T-helper 22 cell (primary cell): ENCODE measurements at regions not wholly inside any gene's neighbourhood (a gene's known extent, or its start where the extent isn't known, plus 50 kb on each side); places are given as distances from the start of the nearest gene placed in this dataset.

Experiments used
- DNase-seq: peaks from one replicate; pipeline ENCODE4 v3.0.0-alpha.2; 2020; ENCODE audit warnings: low read depth

DNA sequence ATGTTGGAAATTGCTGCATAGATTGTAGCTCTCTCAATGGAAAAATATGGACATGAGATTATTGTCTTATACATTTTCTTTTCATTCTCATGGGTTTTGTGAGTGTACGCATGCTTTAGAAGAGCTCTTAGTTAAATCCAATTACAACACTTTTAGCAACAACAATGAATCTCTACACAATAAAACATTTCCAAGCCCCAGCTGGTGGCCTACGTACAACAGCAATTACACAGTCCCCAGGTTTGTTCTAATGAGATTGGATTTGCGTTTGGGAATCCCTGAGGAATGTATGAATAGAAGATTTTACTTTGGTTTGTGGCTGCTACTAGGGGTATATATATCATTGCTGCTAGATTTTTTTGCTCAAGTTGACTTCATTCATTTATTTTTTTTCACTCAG is 98.6 kb downstream of the FHDC1 start:
- no peak for DNase-seq

- no peak for DNase-seq
Observed at GRCh38 chr4:153036931-153037482, 100.9 kb downstream of the FHDC1 start.

DNA sequence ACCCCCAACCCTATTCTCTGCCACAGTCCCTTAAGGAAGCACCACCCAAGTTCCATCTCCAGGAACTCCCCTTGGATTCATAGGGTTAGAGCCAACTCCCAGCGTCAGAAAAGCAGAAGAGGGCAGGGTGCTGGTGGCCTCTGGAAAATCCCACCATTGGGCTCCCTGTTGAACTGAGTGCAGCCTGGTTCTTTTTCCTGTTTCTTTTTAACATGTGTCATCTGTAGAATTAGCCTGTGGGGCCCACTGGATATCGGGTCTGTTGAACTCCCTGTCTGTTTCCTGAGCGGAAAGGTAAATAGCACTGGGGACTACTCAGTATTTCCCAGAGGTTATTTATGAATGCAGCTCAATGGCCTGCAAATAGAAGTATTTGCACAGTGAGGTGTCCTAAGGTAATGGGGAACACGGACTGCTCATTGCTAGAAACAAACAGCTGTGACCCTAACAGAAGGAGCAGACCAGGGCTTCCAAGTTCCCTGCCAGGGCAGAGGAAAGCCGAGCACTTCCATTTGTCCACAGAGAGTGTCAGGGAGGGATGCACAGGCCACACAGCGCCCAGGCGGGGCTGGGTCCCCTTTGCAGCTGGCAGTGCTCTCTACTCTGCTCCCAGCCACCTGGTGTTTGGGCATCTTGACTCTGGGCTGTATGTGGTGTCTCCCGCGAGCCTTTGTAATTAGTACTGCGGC is 102.6 kb downstream of the FHDC1 start:
- no peak for DNase-seq

GRCh38 chr4:153039542-153040185 is 103.5 kb downstream of the FHDC1 start:
- DNase-seq = no peak

DNA sequence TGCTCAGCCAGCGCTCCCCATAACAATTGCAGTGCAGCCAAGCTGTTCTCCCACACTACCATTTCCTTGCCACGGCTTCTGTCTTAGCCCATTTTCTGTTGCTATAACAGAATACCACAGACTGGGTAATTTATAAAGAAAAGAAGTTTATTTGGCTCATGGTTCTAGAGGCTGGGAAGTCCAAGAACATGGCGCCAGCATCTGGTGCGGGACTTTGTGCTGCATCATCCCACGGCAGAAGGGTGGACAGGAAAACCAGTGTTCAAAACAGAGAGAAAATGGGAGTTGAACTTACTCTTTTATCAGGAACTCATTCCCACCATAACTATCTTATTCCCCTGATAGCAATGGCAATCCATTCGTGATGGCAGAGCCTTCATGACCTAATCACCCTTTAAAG is 104.6 kb downstream of the FHDC1 start:
- no peak for DNase-seq

GRCh38 chr4:153044036-153044435 is 107.9 kb downstream of the FHDC1 start:
- DNase-seq = no peak

DNA sequence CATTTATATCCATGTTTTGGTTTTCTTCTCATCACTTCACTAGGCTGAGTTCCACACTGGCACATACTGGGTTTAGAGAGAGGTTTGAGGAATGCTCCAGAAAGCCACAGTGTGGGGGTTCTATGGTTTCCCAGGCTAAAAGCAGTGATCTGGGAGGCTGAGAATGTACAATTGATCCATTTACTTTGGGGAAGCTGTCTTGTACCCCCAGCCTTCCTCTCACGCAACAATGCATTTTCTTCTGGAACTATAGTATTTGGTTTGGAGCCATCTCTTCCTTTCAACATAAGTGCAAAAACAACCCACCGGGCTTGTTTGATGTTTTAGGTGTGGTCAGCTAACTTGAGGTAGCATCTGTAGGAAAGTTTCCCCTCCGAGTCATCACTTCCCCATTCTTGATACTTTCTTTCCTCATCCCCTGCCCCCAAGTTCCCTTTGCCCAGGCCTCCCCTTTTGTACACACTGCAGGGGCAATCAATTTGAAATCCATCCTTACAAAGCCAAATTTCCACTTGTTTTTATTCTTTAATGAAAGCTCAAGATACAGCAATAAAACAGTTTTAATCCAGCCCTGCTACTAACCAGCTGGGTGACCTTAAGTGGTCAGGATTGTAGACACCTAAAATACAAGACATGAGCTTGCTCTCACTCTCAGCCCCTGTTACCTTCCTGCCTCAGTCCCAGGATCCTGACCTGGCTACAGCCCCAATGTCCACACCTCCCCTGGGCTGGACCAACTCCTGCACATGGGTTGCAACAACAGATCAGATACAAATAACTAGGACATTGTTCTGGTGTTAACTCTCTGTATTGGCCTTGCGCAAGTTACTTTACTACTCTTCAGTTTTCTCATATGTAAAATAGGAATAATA is 109.2 kb downstream of the FHDC1 start:
- DNase-seq = no peak

- DNase-seq = no peak
Observed at GRCh38 chr4:153058671-153059060, 122.5 kb downstream of the FHDC1 start.

GRCh38 chr4:153060196-153060595 is 124.1 kb downstream of the FHDC1 start:
- no peak for DNase-seq

- DNase-seq = no peak
Observed at GRCh38 chr4:153061971-153062370, 125.8 kb downstream of the FHDC1 start.

DNA sequence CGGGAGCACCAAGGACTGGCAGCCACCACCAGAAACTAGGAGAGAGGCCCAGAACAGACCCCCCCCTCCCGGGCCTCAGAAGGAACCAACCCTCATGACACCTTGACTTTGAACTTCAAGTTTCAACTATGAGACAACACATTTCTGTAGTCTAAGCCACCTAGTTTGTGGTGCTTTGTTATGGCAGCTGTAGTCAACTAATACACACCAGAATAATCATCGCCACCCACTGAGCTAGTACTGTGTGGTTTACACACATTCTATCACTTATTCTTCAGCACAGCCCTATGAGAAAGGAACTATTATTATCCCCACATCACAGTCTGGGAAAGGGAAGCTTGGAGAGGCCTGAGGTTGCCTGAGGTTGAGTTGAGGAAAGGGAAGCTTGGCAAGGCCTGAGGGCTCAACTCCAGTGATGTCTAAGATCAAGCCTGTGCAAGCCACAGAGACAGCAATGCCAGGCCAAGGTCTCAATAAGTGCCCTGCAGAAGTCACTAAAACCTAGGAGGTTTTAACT is 126.6 kb downstream of the FHDC1 start:
- DNase-seq = no peak

DNA sequence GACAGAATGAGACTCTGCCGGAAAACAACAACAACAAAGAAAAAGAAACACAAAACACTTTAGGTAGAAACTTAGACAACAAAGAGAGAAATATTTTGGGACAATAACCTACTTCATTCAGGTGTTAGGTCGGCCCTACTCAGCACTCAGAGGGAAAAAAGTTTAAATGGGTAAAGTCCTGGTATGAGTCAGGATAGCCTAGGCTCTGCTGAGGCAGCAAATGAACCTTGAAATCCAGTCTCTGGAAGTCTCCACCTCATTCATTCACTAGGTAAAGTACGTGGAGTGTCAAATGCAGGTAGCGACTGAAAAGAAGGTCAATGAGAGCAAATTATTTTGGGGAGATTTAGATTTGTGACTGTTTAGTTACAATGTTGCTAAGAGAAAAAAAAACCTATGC is 127.4 kb downstream of the FHDC1 start:
- DNase-seq = no peak

GRCh38 chr4:153064571-153064970 is 128.4 kb downstream of the FHDC1 start:
- no peak for DNase-seq

- DNase-seq = no peak
Observed at GRCh38 chr4:153065276-153065675, 129.2 kb downstream of the FHDC1 start.

DNA sequence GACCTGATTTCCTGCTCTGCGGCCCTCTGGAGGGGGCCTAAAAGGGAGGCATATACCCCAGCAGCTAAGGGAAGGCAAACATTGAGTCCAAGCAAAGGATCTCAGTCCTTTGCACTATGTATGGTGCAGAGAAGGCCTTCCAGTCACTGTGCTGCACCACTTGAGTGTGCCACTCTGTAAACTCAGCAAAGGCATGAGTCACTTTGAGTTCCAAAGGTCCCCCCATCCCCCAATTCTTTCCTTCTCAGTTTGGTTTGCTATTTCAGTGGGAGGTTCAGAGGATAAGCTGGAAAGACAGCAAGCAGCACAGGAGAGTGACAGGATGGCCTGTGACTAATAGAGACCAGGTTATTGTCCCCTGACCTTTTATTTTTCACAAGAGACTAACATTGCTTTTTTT is 131.3 kb downstream of the FHDC1 start:
- DNase-seq = no peak

- DNase-seq = no peak
Observed at GRCh38 chr4:153068751-153069150, 132.6 kb downstream of the FHDC1 start.

DNA sequence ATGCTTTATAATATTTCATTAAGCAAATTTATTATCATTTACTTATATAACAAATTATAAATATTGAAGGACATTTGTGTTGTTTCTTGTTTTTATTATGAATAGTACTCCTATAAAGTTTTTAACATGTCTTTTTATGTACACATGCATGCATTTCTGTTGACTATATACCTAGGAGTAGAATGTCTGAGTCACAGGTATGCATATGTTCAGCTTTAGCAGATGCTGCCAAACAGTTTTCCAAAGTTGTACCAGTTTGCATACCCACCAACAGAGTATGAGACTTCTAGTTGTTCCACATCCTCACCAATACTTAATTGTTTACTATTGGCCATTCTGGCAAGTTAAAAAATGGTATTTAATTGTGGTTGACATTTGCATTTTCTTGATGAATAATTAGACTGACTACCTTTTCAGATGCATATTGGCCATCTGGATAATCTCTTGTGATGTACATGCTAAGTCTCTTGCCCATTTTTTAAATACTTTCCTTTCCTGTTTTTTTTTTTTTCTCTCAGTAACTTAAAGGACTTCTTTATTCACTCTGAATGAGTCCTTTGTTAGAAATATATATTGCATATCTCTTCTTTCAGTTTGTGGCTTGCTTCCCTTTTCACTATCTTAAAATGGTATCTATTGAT is 132.2 kb upstream of the TRIM2 start:
- no peak for DNase-seq

DNA sequence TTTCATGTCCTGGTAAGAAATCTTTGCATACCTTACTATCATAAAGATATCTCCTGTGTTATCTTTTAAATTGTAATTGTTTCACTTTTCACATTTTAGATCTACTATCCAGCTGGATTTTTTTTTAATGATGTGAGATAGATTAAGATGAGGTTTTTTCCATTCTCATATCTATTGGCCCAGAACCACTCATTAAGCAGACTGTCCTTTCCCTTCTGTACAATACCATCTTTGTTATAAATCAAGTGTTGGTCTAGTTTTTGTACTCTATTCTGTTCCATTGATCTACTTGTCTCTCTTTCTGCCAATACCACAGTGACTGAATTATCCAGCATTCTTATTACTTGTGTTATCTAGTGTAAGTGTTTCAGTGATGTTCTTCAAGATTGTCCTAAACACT is 131.6 kb upstream of the TRIM2 start:
- DNase-seq = no peak

GRCh38 chr4:153074486-153074885 is 129.8 kb upstream of the TRIM2 start:
- DNase-seq = no peak

GRCh38 chr4:153074936-153075630 is 129.2 kb upstream of the TRIM2 start:
- DNase-seq = no peak

- DNase-seq = no peak
Observed at GRCh38 chr4:153075836-153076518, 128.3 kb upstream of the TRIM2 start.
